Gastroesophageal sphincter (tissue), 4 donors: ENCODE measurements at regions not wholly inside any gene's neighbourhood (a gene's known extent, or its start where the extent isn't known, plus 50 kb on each side); places are given as distances from the start of the nearest gene placed in this dataset.

Source experiments
- ATAC-seq: fragments of 150-250 bp; one replicate; pipeline ENCODE4 v1.9.1; 2016; ENCODE audit warnings: mild to moderate bottlenecking, moderate library complexity
- H3K27ac ChIP-seq, 4 donors: fragments of 200-600 bp; sonication (generic) in 3 of 4; 1 replicate in 3 of 4; 2 replicates in 1 of 4; pipeline ENCODE4 v1.5.1; 2016 to 2019
- H3K27me3 ChIP-seq: fragments of 200-600 bp; sonication (generic); one replicate; pipeline ENCODE4 v1.5.1; 2019
- H3K36me3 ChIP-seq, 2 donors: fragments of 200-600 bp; sonication (generic); one replicate each; pipeline ENCODE4 v1.5.1; 2019; ENCODE audit warnings: control low read depth in 1 of 2
- H3K4me1 ChIP-seq, 3 donors: fragments of 200-600 bp; sonication (generic); 1 replicate in 2 of 3; 2 replicates in 1 of 3; pipeline ENCODE4 v1.5.1; 2016 to 2019; ENCODE audit warnings: control low read depth in 2 of 3
- H3K4me3 ChIP-seq, 2 donors: fragments of 200-600 bp; sonication (generic); one replicate each; pipeline ENCODE4 v1.5.1; 2019; ENCODE audit warnings: mild to moderate bottlenecking in 1 of 2, moderate library complexity in 1 of 2
- H3K9me3 ChIP-seq, 3 donors: fragments of 200-600 bp; sonication (generic); one replicate each; pipeline ENCODE4 v1.5.1; 2017 to 2019; ENCODE audit warnings: control low read depth in 2 of 3
- EP300 ChIP-seq: sonication (generic); formaldehyde crosslinking; IDR thresholded peaks from one replicate; pipeline ENCODE4 v1.6.1; 2017; ENCODE audit warnings: antibody characterized with exemption, mild to moderate bottlenecking
- POLR2A ChIP-seq, 2 donors: fragments of 450-650 bp; IDR thresholded peaks; one replicate each; pipeline ENCODE4 v1.6.1; 2017; ENCODE audit warnings: antibody characterized with exemption in 2 of 2, mild to moderate bottlenecking in 2 of 2, moderate library complexity in 1 of 2
- POLR2AphosphoS5 ChIP-seq: sonication (generic); formaldehyde crosslinking; IDR thresholded peaks from one replicate; pipeline ENCODE4 v1.6.1; 2017; ENCODE audit warnings: antibody characterized with exemption
- WGBS, 2 donors: methylation state at CpG; one replicate each; pipeline ENCODE4 v1.1.5; 2018; ENCODE audit warnings: low coverage in 1 of 2; 5-methylcytosine and 5-hydroxymethylcytosine counted together
- TF ChIP-seq, protein P1 (sequence below), 4 experiments: fragments of 200-600 bp in 2 of 4; fragments of 450-650 bp in 2 of 4; sonication (generic) in 1 of 4; IDR thresholded peaks; one replicate each; pipeline ENCODE4 v1.5.1; 2017 to 2019; ENCODE audit warnings: antibody characterized with exemption in 4 of 4, mild to moderate bottlenecking in 2 of 4, moderate library complexity in 2 of 4

DNA sequence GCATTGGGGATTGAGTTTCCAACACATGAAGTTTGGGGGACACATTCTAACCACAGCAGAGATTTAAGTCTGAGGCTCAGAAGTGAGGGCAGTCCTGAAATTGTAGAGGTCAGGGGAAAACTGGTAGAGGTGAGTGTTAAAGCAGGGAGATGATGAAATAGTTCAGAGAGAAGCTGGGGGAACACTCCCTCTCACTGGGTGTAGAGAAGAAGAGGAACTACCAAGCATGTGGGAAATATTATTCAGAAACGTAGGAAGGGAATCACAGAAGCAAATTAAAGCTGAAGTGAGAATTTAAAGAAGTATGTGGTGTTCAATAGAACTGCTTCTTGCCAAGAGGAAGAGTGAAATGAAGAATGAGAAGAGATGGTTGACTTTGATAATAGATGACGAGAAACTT, 121.5 kb upstream of the FAM3C start:
- Histone ChIP-seq H3K27me3 (no peaks in the 10 kb centered on the region), H3K36me3 (no peaks in the 10 kb centered on the region), H3K4me1 (no peaks in the 10 kb centered on the region), H3K4me3 (no peak overlapping the region), H3K9me3 (no peaks in the 10 kb centered on the region), H3K27ac (no peak overlapping the region)
- no peak for ATAC-seq
- WGBS, 2 donors: 67 to 69% methylated on average over 1 to 2 of the region's 2 CpGs
- no peak for TF ChIP-seq EP300
- TF ChIP-seq POLR2A (IDR thresholded peaks at IDR 0.05): no peak
- TF ChIP-seq, protein P1, sequence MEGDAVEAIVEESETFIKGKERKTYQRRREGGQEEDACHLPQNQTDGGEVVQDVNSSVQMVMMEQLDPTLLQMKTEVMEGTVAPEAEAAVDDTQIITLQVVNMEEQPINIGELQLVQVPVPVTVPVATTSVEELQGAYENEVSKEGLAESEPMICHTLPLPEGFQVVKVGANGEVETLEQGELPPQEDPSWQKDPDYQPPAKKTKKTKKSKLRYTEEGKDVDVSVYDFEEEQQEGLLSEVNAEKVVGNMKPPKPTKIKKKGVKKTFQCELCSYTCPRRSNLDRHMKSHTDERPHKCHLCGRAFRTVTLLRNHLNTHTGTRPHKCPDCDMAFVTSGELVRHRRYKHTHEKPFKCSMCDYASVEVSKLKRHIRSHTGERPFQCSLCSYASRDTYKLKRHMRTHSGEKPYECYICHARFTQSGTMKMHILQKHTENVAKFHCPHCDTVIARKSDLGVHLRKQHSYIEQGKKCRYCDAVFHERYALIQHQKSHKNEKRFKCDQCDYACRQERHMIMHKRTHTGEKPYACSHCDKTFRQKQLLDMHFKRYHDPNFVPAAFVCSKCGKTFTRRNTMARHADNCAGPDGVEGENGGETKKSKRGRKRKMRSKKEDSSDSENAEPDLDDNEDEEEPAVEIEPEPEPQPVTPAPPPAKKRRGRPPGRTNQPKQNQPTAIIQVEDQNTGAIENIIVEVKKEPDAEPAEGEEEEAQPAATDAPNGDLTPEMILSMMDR (IDR thresholded peaks at IDR 0.05): no peak
- no peak for TF ChIP-seq POLR2AphosphoS5

DNA sequence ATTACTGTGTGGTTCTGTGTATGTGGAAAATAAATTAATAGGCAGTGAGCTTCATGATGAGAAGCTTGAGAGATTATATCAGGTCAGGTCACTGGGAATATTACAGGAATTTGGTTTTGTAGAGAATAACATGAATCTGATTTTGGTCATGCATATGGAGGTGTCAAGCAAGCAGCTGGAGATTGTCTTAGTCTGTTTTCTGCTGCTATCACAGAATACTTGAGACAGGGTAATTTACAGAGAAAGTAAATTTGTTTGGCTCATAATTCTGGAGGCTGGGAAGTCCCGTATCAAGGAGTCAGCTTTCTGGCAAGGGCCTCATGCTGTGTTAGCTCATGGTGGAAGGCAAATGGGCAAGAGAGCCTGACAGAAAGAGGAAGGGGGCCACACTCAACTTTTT, 120.7 kb upstream of the FAM3C start:
- Histone ChIP-seq H3K27me3 (no peaks in the 10 kb centered on the region), H3K4me3 (no peak overlapping the region), H3K4me1 (no peaks in the 10 kb centered on the region), H3K9me3 (no peaks in the 10 kb centered on the region), H3K36me3 (no peaks in the 10 kb centered on the region), H3K27ac (no peak overlapping the region)
- TF ChIP-seq, protein P1 (IDR thresholded peaks at IDR 0.05): no peak
- TF ChIP-seq POLR2AphosphoS5 (no peak), EP300 (no peak), POLR2A (IDR thresholded peaks at IDR 0.05) (no peak)
- 14 to 43% methylated on average over 1 of the region's 1 CpG for WGBS, 2 donors
- no peak for ATAC-seq

DNA sequence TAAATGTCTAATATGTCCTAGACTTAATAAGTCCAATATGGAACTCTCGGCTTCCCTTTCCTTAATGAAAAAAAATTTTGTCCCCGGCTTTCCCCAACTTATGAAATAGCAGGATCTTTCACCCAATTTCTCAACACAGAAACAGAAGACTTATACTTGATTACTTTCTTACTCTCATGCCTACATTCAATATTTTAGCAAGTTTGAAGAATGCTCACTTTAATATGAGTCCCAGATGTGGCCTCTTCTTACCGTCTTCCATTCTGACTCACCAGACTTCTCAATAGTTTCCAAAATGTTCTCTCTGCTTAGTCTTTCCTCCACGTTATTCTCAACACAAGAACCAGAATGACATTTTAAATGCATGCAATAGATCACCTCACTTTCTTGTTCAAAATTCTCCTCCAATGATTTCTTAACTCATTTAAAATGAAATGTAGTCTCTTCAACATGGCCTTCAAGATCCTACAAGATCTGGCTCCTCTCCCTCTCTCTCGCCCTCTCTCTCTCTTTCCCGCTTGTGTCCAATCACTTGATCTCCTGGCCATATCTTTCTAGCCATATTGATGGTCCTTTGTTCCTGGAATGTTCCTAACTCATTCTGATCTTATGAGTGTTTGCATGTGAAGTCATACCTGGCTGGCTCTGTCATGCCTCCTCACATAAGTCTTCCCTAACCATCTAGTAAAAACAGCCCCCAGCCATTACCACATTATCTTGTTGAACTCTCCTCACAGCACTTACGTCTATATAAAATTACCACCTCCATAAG, 119.7 kb upstream of the FAM3C start:
- H3K4me3 ChIP-seq: no peak overlapping the region
- H3K36me3 ChIP-seq: no peaks in the 10 kb centered on the region
- H3K9me3 ChIP-seq: peaks cover 0 to 5% (median 0%) of the 10 kb centered on the region in 3 donors
- no peak overlapping the region for H3K27ac ChIP-seq
- TF ChIP-seq EP300 (no peak), POLR2AphosphoS5 (no peak), POLR2A (IDR thresholded peaks at IDR 0.05) (no peak)
- TF ChIP-seq, protein P1 (IDR thresholded peaks at IDR 0.05): no peak
- no peak for ATAC-seq
- H3K4me1 ChIP-seq: no peaks in the 10 kb centered on the region
- H3K27me3 ChIP-seq: no peaks in the 10 kb centered on the region
- WGBS, 2 donors: 73 to 84% methylated on average over 5 to 7 of the region's 7 CpGs

DNA sequence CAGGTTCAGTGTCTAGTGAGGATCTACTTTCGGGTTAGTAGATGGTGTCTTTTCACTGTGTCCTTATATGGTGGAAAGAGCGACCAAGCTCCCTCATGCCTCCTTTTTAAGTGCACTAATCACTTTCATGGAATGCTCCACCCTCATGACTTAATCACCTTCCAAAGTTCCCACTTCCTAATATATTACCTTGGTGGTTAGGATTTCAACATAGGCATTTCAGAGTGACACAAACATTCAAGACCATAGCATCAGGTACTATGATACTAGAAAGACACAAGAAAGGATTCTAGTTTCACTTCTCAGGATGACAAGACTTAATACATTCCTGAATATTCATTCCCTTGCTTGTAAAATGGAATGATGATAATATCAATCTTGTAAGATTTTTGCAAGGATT, 119.1 kb upstream of the FAM3C start:
- Histone ChIP-seq H3K4me1 (no peaks in the 10 kb centered on the region), H3K27me3 (no peaks in the 10 kb centered on the region), H3K4me3 (no peak overlapping the region), H3K36me3 (no peaks in the 10 kb centered on the region), H3K27ac (no peak overlapping the region), H3K9me3 (peaks cover 0 to 10% (median 0%) of the 10 kb centered on the region in 3 donors)
- no peak for ATAC-seq
- 77 to 100% methylated on average over 2 of the region's 2 CpGs for WGBS, 2 donors
- TF ChIP-seq EP300 (no peak), POLR2A (IDR thresholded peaks at IDR 0.05) (no peak), POLR2AphosphoS5 (no peak)
- TF ChIP-seq, protein P1 (IDR thresholded peaks at IDR 0.05): no peak

DNA sequence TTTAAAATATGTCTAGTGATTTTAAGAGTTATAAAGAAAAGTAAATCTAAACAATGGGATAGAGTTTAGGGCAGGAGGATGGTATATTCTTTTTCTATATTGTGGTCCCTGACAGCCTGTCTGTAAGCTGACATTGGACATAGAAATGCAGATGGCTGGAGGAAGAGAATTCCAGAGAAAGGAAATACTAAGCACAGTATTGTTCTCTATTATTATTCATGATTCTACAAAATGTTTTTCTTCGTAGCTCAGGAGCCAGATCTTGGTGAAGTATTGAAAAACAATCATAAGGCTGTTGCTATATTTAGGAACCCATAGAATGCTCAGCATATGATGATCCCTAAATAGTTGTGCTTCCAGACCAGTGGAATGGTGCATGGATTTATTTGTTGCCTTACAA, 117.0 kb upstream of the FAM3C start:
- Histone ChIP-seq H3K4me3 (no peak overlapping the region), H3K27ac (no peak overlapping the region), H3K4me1 (no peaks in the 10 kb centered on the region), H3K27me3 (no peaks in the 10 kb centered on the region), H3K36me3 (no peaks in the 10 kb centered on the region), H3K9me3 (peaks cover 0 to 12% (median 0%) of the 10 kb centered on the region in 3 donors)
- ATAC-seq: no peak
- WGBS, 2 donors: 50 to 60% methylated on average over 1 of the region's 1 CpG
- no peak for TF ChIP-seq POLR2AphosphoS5
- TF ChIP-seq POLR2A (IDR thresholded peaks at IDR 0.05): no peak
- TF ChIP-seq, protein P1 (IDR thresholded peaks at IDR 0.05): no peak
- no peak for TF ChIP-seq EP300
